ENCODE measurements at regions not wholly inside any gene's neighbourhood (a gene's known extent, or its start where the extent isn't known, plus 50 kb on each side); places are given as distances from the start of the nearest gene placed in this dataset.

DNA sequence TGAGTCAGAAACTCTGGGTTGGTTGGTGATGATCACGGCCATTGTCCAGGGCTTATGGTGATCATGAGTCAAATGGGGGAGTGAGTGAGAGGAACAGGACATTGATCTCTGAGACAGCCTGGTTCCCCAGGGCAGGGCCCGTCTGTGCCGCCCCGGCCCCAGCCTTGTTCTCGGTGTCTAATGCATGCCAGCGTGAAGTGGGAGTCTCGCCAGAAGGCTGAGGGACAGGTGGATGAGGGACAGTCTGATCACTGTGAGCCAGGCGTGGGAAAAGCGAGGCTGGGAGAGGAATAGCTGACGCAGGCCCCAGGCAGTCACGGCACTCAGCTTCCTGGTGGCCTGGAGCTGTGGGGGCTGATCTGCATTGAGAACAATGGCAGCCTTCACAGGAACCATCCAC lies 208.3 kb upstream of the HDAC4 start:
- TF ChIP-seq, protein P1, sequence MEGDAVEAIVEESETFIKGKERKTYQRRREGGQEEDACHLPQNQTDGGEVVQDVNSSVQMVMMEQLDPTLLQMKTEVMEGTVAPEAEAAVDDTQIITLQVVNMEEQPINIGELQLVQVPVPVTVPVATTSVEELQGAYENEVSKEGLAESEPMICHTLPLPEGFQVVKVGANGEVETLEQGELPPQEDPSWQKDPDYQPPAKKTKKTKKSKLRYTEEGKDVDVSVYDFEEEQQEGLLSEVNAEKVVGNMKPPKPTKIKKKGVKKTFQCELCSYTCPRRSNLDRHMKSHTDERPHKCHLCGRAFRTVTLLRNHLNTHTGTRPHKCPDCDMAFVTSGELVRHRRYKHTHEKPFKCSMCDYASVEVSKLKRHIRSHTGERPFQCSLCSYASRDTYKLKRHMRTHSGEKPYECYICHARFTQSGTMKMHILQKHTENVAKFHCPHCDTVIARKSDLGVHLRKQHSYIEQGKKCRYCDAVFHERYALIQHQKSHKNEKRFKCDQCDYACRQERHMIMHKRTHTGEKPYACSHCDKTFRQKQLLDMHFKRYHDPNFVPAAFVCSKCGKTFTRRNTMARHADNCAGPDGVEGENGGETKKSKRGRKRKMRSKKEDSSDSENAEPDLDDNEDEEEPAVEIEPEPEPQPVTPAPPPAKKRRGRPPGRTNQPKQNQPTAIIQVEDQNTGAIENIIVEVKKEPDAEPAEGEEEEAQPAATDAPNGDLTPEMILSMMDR (IDR thresholded peaks at IDR 0.05): no peak
- TF ChIP-seq POLR2A (IDR thresholded peaks at IDR 0.05): no peak
